HG03139 (cell line): ENCODE measurements at regions not wholly inside any gene's neighbourhood (a gene's known extent, or its start where the extent isn't known, plus 50 kb on each side); places are given as distances from the start of the nearest gene placed in this dataset.

ENCODE experiments used
- ATAC-seq: cut with Tn5 transposase; IDR thresholded peaks from one replicate; pipeline ENCODE4 v1.9.1; 2021; ENCODE audit not compliant: unreplicated experiment

DNA sequence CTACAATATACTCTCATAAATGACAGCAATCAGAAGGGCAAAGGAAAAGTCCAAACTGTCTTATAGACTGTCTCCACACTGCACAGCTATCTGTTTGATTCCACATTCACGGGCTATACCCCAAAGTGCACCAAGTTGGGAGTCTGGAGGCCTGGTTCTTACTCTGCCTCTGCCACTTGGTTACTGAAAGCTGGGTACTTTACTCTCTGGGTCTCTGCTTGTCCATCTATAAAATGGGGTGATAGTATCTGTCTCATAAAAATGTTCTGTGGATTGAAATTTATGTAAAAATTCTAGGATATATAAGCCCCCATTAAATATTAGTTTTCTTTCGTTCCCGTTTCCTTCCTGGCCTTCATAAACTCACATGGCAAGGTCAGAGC, 86.5 kb downstream of the CD164 start:
- no peak for ATAC-seq

DNA sequence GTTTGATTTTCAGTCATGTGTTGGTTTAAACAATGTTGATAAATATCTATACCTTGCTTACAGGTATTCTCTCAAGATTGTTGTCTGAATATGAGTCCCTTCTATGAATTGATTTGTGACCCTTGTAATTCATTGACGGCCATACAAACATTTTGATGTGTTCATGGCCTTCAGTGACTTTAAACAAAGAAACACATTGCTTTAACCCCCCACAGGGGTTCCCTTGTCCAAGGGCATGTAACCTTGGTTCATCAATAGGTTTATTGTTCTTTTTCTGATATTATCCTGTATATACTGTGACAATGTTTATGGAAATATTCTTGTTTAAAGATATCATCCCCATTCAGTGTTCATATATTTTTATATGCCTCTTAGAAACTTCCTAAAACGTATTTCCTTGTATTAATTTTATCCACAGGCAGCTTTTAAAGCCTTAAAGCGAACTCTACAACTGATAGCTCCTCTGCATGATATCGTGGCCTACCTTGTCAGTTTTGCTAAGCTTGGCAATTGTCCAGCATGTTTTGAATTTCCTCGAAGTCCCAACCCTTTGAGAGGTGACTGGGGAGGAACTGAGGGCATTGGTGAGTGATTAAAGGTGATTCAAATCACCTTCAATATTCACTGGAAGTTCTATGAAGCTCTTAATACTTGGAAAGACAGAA, 87.0 kb downstream of the CD164 start:
- ATAC-seq = no peak

DNA sequence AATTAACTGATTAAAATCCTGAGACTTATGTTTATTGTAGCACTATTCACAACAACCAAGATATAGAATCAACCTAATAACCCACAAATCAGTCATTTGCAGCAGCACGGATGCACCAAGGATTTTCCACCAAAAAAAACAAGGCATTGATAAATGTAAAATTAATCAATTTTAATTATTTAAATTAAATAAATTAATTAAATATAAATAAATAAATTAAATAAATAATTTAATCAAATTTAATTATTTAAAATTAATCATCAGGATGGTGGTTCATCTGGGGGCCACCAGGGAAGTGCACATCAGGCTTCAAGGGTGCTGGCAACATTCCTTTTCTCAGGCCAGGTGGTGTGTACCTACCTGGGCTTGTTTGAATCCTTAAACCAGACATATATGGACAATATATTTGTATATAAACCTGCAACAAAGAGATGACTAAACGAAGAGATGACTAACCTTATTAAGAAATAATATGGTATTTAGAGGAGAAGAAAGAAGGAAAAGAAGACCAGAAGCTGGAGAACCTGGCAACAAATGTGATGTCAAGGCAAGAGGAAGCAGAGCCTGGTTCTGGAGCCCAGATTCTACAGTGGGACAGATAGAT, 89.2 kb downstream of the CD164 start:
- no peak for ATAC-seq

DNA sequence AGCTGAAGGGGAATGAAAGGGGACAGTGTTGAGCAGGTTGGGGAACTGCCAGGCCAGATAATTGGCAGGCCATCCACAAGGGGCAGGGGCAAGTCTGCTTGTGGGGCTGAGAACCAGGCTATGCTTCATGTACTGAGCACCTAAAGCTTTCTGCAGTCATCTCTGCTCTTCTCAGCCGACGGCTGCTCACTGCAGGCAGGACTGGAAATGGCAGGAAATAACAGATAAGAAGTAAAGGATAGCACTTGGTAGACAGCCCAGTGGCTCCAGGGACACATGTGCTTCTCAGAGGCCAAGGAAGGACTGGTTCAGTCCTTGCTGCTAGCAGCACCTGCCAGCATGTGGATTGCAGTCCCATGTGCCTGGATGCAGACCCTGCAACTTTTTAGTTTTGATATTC, 89.8 kb downstream of the CD164 start:
- ATAC-seq = no peak

DNA sequence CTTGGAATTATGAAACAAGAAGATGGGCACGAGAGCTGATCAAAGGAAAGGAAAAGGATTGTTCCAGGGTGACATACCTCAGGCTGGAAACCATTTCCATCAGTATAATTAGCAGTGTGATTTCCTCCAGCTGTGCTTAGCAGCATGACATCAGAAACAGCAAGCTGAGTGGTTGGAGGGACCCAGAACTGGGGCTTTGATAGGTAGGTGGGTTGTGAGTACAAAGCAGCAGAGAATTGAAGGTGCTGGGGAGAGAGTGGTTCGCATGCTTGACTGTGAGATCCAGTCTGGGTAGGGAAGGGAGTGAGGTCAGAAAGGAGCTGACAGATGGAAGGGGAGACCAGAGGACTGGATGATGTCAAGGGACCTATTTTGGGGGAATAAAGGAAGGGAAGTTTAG, 90.4 kb downstream of the CD164 start:
- no peak for ATAC-seq

DNA sequence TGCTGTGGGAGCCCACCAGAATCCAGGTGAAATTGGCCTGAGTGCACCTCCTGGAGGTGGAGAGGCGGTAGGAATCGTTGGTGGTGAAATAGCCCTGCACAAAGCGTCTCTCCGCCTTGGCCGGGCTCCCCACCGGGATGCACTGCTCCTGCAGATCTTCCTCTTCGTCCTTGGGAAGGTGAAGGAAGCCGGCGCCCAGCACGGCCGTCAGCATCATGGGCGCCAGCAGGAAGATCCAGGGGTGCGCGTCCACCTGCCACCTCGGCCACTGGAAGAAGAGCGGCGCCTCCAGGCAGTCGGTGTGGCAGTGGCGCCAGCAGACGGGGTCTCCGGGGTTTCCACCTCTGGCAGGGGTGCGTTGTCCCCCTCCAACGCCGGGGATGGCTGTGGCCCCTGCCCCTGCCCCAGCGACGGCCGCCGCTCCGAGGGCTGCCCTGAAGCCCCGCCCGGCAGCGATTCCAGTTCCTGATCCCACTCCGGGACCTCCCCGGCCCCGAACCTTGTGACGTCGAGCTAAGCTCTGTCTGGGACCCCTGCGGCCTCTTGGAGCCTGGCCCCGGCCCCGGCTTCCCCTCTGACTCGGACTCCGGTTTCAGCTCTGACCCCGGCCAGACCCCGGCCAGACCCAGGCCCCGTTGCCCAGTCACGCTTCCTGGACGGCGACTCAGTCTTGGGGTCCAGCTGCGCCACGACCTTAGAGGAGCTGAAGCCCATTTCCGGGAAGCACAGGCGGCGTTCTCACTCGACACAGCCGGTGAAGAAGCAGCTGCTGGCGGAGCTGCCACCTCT, 91.9 kb downstream of the CD164 start:
- no peak for ATAC-seq

DNA sequence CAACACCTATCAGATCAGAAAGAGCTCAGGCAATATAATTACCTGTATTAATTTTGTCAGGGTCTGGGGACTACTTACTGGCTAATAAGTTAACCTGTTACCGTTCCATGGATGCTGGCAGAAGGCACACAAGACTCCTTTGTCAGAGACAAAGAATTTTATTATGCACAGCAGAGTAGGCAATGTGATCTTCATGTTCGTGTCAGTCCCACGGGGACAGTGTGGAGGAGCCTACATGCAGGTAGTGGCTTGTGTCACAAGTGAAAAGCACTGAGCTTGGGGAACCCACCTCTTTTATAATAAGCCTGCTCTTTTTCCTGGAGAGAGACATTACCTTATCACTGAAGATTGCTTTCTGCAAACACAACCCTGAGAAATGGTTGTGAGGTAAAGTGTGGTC, 96.9 kb downstream of the CD164 start:
- ATAC-seq = no peak

DNA sequence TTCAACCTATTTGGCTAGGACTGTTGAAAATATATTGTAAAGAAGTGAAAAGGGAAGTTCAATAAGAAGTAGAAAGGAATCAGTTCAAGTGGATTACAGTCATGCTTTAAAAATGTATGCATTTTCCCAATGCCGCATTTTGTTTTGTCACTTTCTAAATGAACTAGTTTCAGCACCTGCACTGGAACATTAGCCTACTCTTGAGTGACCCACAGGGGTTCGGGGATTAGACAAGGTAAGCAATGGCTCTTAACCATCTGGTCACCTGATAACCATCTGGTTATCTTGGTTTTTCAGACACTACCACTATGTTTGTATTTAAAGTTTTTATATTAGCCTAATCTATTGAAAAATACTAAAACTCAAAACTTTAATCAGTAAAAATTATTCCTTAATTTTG, 97.6 kb downstream of the CD164 start:
- no peak for ATAC-seq

DNA sequence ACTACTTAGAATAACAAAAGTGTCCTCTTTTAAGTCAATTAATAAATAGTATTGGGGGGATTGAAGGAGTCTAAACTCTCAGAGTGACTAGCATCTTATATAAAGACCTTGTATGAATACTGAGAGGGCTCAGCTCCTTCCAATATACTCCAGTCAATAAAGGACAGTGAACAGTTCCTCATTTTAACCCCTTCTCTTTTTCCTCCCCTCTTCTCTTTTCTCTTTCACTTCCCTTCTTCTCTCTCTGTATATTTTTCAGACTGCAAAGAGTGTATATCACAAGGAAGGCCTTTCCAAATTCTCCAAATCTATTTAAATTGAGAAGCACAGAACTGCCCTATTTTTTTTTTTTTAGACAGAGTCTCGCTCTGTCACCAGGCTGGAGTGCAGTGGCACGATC, 99.5 kb downstream of the CD164 start:
- no peak for ATAC-seq

DNA sequence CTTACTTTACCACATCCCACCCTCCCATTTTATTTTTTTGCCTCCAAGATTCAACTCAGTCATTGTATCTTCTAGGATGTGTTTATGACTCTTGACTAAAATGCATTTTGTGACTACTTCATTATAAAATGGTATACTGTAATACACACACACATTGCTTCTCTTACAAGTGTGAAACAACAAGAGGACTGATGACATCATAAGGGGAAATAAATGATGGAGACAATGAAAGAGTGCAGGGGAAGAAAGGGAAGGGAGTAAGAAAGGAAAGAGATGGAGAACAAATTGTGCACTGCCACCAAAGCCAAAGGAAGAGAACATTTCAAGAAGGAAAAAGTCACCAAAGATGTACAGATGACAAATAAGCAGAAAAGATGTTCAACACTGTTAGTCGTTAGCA, 102.6 kb downstream of the CD164 start:
- no peak for ATAC-seq

DNA sequence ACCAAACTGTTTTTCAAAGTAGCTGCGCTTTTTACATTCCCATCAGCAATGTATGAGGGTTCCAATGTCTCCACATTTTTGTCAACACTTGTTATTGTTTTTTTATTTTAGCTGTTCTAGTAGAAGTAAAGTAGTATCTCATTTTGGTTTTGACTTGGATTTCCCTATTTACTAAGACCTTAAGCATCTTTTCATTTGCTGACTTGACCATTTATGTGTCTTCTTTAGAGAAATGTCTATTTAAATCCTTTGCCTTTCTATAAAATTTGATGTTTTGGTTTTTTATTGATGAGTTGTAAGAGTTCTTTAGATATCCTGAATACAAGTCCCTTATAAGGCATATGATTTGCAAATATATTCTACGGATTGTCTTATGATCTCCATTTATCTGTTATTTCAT, 110.6 kb downstream of the CD164 start:
- ATAC-seq = no peak

DNA sequence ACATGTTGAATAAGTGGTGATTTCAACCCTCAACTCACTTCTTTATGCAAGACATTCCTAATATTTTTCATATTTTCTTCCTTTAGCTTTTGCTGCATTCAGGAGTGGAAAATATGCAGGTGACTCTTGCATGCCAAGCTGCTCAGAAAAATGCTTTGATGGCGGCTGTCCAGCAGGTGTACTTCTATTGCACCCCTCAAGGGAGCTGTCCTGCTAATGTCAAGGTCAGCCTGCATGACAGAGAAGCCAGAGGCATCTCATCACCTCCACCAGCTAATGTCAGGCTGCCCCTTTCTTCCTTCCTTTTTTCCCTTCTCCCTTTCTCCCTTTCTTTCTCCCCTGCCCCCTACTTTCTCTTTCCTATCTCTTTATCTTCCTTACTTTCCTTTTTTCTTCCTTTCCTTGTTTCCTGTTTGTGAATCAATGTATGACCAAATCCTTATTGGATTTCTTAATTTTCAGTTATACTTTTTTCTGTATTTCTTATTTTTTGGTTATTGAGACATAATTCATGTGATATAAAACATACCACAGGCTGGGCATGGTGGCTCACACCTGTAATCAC, 112.2 kb downstream of the CD164 start:
- ATAC-seq = no peak

DNA sequence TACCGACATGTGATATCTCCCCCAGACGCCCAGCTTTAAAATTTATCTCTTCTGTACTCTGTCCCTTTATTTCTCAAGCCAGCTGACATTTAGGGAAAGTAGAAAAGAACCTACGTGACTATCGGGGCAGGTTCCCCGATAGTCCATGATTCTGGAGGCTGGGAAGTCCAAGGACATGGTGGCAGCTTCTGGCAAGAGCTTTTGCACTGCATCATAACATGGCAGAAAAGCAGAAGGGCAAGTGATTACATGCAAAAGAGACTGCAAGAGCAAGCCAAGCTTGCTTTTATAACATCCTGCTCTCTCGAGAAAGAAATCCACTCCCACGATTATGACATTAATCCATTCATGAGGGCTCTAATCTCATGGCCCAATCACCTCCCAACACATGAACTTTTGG, 113.2 kb downstream of the CD164 start:
- ATAC-seq = no peak

DNA sequence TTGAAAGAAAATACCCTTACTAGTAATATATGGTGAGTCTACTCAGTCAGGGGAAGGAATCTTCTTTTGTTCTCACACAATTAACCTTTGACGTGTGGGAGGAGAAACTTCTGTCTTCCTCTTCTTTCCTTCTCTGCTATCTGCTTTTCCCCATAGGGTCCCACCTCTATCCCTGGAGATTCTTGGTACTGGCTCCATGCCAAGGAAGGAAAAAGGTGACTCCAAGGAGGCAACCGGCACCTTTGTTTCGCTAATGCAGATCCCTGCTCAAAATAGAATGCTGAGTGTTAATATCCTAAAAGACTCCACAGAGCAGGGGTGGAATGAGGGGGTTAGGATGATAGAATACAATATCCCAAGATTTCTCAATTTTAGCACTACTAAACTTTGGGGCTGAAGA, 116.7 kb downstream of the CD164 start:
- no peak for ATAC-seq

DNA sequence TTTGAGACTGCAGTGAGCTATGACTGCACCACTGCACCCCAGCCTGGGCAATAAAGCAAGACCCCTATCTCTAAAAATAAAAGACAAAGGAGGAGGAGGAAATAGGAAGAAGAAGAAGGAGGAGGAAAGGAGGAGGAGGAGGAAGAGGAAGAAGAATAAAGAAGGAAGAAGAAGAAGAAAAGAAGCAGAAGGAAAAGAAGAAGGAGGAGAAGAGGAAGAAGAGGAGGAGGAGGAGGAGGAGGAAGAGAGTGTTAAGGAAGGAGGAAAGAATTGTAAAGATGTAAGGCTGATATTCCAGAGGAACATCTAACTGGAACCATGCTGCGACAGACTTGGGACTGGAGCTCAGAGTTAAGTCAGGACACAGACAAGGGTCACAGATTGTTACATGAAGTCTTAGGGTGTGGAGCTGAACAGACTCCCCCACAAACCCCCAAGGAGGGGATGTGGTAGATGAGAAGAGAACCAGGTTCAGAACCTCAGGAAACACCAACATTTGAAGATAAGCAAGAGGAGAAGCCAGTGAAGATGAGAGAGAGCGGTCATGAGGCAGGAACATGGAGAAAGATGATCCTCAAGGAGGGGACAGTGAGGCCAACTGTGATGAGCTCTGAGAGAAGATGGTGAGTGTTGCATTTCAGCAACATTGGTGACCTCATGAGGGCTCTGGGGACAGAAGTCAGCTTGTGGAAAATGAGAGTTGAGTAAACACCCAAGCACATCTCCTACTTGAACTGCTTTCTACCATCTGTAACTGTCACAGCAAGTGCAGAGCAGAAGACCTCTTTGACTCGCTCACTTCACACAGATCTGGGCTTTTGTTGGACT, 118.2 kb downstream of the CD164 start:
- no peak for ATAC-seq

DNA sequence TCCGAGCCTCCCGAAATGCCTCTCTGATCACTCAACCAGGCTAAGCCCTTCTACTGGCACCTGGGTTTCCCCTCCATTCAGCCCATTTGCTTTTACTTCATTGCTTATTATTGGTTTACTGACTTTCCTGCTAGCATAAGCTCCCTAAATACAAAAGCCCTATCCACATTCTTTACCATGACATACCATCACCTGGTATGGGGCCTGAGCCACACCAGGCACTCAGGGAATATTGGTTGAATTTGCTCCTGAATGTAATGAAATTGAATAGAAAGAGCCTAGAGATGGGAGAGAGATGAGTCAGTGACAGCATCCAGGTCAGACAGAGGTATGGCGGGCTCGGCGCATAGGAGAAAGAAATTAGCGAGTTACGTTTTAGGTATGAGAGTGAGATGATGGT, 120.0 kb downstream of the CD164 start:
- no peak for ATAC-seq

DNA sequence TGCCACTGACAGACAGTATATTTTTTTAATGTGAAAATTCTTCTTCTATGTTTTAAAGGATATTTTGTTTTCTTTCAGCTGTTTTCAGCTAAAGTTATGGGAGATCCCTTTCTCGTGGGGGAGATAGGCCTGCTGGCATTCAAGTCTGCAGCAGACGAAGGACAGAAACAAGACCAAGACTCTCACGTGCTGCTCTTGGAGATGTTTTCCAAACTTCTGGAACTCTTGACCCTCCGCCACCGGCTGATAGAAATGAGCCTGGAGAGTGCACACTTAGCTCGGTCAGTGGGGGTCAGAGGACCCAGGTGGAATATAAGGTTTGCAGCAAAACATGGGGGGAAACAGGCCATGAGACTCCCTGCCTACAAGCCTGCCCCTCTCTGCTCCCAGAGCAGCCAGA, 120.5 kb downstream of the CD164 start:
- ATAC-seq = no peak

DNA sequence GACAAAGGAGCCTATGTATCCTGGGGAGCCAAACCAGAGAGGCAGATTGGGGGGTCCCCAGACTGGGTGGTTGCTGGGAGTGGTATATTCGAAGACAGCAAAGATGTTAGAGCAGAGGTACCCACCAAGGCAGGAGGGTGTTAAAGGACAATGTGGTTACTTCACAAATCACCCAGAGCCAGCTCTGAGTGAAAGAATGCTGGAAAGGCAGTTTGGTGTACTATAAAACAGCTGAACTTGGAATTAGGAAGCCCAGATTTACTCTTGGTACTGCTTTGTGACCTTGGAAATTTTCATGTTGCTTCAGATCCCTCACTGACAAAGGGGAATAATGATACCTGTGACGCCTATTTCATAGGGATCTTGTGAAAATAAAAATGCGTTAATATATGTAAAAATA, 121.6 kb downstream of the CD164 start:
- ATAC-seq = no peak

DNA sequence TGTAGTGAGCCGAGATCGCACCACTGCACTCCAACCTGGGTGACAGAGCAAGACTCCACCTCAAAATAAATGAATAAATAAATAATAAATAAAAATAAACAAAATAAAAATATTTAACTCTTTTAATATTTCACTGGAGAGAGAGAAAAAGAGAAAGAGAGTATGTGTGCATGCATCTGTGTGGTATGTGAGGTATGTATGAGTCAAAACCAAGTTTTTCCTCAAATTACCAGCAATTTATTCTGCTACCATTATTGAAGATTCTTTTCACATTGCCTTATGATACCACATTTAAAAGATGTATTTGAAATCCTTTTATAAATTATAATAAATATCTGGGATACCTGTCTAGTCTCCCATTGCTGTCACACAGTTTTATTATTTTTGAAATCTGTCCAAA, 122.1 kb downstream of the CD164 start:
- no peak for ATAC-seq

DNA sequence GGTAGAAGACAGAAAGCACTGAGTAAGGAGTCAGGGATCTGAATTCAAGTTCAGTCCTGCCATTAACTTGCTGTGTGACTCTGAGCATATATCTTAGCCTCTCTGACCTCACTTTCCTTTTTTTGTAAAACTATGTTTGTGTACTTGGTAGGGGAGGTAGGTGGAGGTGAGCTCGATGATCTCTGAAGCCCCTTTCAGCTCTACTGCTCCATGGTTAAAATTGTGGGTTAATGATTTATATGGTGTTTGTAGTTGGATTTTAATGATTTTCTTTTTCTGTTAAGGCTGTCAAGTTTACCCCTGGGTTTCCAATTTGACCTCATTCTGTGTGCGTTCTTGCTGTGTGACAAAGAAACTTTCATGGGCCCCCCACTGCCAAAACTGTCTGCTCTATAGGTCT, 124.1 kb downstream of the CD164 start:
- no peak for ATAC-seq

DNA sequence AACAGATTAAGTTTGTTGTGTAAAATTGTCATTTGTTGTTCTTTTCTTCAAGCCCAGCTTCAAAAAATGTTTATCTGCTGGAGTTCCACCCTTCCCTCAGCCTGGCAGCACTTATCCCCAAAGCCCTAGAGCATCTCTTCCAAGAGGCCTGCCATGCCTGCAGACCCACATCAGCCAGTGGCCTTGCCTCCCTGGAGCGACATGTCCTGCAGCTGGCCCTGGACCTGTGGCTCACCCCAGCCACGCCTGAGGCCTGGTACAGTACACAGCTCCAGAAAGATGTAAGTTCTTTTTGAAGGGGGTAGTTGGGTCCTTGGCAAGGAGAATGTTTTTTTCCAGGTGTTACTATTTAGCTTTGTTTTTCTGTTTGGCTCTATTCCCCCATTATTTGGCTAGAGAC, 124.8 kb downstream of the CD164 start:
- no peak for ATAC-seq
